ENCODE measurements at regions not wholly inside any gene's neighbourhood (a gene's known extent, or its start where the extent isn't known, plus 50 kb on each side); places are given as distances from the start of the nearest gene placed in this dataset.

DNA sequence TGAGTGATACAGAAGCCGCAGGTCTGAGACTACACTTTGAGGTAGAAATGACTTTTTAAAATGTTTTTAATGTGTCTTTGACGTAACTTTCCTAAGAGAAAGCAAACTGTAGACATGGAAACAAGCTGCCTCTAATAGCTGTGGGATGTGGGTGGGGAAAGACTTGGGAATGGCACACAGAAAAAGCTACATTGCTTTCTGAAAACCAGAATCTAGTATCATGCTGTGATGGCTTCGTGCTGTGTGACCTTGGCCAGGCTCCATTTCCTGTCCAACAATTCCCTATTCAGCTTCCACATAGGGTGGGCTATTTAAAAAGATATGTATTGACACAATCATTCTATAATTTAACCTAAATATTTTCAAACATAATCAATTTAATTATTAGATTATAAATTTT lies 909.1 kb downstream of the NCAM2 start:
- 95 to 98% methylated on average over 3 of the region's 3 CpGs for WGBS, 2 experiments
- H3K9me3 ChIP-seq (ENCODE audit: control insufficient read depth, low read length), result no peaks in the 10 kb centered on the region

DNA sequence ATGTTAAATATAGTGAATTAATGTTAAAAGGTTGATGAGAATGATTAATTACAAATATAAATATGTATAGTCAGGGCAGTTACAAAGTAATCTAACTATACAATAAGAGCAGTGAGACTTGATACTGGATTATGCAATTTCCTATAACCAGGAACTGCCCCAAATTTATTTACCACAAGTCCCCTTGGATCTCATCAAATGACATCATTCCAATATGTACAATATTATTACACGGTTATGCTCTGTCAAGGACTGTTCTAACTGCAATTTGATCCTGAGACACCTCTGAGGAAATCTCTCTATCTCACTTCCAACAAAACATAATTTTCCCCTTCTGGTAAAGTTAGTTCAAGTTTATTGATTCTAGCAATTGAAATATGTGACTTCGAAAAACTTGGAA lies 917.6 kb downstream of the NCAM2 start:
- H3K27me3 ChIP-seq (ENCODE audit: control insufficient read depth, insufficient read depth, low read length, poor library complexity, severe bottlenecking), result no peaks in the 10 kb centered on the region
- no peak overlapping the region for H3K4me3 ChIP-seq (ENCODE audit: insufficient read depth, low read depth, low read length)
- no peaks in the 10 kb centered on the region for H3K9me3 ChIP-seq (ENCODE audit: control insufficient read depth, low read length)
- H3K27ac ChIP-seq (ENCODE audit: insufficient read depth, low read depth, low read length, poor library complexity, severe bottlenecking), result no peak overlapping the region
- no peaks in the 10 kb centered on the region for H3K4me1 ChIP-seq (ENCODE audit: control insufficient read depth, insufficient read depth, low read length)
- no peaks in the 10 kb centered on the region for H3K36me3 ChIP-seq (ENCODE audit: control insufficient read depth, insufficient read depth, low read length)
- WGBS, 2 experiments, result 47 to 100% methylated on average over 1 to 2 of the region's 2 CpGs

More for the DNA sequence above, 909.1 kb downstream of the NCAM2 start:
- H3K4me1 ChIP-seq (ENCODE audit: control insufficient read depth, insufficient read depth, low read length), result no peaks in the 10 kb centered on the region
- no peak overlapping the region for H3K4me3 ChIP-seq (ENCODE audit: insufficient read depth, low read depth, low read length)
- H3K27me3 ChIP-seq (ENCODE audit: control insufficient read depth, insufficient read depth, low read length, poor library complexity, severe bottlenecking), result no peaks in the 10 kb centered on the region
- no peak overlapping the region for H3K27ac ChIP-seq (ENCODE audit: insufficient read depth, low read depth, low read length, poor library complexity, severe bottlenecking)
- H3K36me3 ChIP-seq (ENCODE audit: control insufficient read depth, insufficient read depth, low read length), result no peaks in the 10 kb centered on the region

DNA sequence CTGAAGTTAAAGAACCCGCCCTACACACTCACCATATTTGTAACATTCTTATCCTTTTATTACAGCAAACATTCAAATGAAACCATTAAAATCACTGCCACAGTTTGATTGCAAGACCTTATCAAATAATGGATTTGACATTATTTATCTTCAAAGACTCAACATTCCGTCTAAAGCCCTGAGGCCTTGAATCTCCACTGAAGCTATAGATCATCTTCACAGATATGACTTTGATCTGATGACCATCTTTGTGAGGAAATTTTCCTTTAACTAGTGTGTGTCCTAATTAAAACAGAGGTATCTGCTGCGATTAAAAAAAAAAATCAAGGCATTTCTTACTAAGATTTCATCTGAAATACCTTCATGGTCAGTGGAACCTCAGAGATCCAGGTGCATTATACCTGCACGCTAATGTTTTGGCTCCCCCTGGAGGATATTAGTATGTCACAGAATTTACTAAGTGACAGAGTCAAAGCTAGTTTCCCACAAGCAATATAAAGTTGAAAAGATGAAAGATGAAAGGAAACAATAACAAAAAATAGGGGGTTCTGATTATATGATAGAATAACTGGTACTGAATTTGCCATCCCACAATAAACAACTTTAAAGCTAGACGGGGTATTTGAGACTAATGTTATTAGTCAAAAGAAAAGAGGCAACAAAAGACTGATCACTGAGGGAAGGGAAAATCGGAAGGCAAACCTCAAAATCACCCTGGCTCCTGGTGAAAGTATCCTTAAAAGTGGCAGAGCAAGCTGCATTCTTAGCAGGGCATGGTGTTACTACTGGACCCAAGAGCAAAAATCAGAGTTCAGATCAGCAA lies 923.4 kb downstream of the NCAM2 start:
- Histone ChIP-seq H3K4me1 (ENCODE audit: control insufficient read depth, insufficient read depth, low read length) (no peaks in the 10 kb centered on the region), H3K27me3 (ENCODE audit: control insufficient read depth, insufficient read depth, low read length, poor library complexity, severe bottlenecking) (no peaks in the 10 kb centered on the region), H3K27ac (ENCODE audit: insufficient read depth, low read depth, low read length, poor library complexity, severe bottlenecking) (no peak overlapping the region), H3K9me3 (ENCODE audit: control insufficient read depth, low read length) (no peaks in the 10 kb centered on the region), H3K36me3 (ENCODE audit: control insufficient read depth, insufficient read depth, low read length) (no peaks in the 10 kb centered on the region), H3K4me3 (ENCODE audit: insufficient read depth, low read depth, low read length) (no peak overlapping the region)
- WGBS, 2 experiments, result 51 to 53% methylated on average over 6 of the region's 6 CpGs

DNA sequence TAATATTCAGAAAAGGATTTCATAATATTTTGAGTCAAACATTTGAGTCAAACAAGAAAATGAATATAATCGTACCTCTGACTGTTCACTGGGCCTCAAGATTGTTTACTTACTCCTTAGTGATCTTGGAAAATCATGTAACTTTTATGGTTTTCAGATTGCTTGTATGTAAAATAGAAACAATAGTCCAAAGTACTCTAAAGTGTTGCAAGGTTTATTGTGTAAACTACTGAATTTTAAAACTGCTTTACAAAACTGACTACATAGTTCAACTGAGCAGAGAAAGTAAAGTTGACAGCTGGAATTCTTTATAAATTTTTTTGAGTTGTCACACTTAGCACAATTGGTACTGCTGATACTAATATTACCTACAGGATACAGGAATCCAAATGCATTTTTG lies 931.0 kb downstream of the NCAM2 start:
- no peaks in the 10 kb centered on the region for H3K27me3 ChIP-seq (ENCODE audit: control insufficient read depth, insufficient read depth, low read length, poor library complexity, severe bottlenecking)
- 100% methylated on average over 1 of the region's 1 CpG for WGBS, 2 experiments
- H3K4me1 ChIP-seq (ENCODE audit: control insufficient read depth, insufficient read depth, low read length), result no peaks in the 10 kb centered on the region
- no peaks in the 10 kb centered on the region for H3K36me3 ChIP-seq (ENCODE audit: control insufficient read depth, insufficient read depth, low read length)
- no peak overlapping the region for H3K27ac ChIP-seq (ENCODE audit: insufficient read depth, low read depth, low read length, poor library complexity, severe bottlenecking)
- H3K9me3 ChIP-seq (ENCODE audit: control insufficient read depth, low read length), result no peaks in the 10 kb centered on the region
- H3K4me3 ChIP-seq (ENCODE audit: insufficient read depth, low read depth, low read length), result no peak overlapping the region

DNA sequence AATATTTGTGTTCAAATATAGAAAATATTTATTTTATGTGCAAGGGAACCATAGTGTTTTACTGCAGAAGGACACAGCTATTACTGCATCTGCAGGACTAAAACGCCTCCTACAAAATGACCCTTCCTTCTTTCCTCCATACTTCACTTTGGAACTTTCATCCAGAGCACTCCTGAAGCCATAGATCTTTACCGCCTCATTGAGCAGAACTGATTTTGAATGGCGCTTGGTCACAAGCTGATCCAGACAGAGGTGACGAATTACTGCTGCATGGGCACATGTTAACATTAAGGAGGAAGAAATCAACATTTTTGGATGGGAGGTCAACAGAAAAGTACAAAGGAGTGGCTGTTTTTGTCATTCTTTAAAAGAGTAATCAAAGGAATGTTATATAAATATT lies 931.6 kb downstream of the NCAM2 start:
- Histone ChIP-seq H3K4me3 (ENCODE audit: insufficient read depth, low read depth, low read length) (no peak overlapping the region), H3K27ac (ENCODE audit: insufficient read depth, low read depth, low read length, poor library complexity, severe bottlenecking) (no peak overlapping the region), H3K4me1 (ENCODE audit: control insufficient read depth, insufficient read depth, low read length) (no peaks in the 10 kb centered on the region), H3K27me3 (ENCODE audit: control insufficient read depth, insufficient read depth, low read length, poor library complexity, severe bottlenecking) (no peaks in the 10 kb centered on the region), H3K36me3 (ENCODE audit: control insufficient read depth, insufficient read depth, low read length) (no peaks in the 10 kb centered on the region), H3K9me3 (ENCODE audit: control insufficient read depth, low read length) (no peaks in the 10 kb centered on the region)
- 91% methylated on average over 4 of the region's 4 CpGs for WGBS, 2 experiments

DNA sequence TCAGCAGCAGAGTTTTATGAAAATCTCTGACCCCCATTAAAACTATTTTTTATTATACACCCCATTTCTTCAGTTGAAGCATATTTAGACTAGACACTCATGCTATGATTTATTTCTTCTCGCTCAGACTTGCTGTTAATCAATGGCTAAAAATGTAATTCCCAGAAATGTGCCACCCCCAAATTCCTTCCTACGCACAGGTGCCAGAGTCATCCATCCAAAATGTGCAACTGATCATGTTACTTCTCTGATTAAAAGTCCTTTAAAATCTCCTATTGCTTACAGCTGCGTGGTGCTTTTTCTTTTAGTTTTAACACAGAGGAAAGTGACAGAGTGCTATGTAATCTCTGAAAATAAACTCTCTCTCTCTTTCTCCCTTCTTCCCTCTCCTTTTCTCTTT lies 954.4 kb downstream of the NCAM2 start:
- WGBS, 2 experiments, result 88 to 89% methylated on average over 3 of the region's 3 CpGs
- no peaks in the 10 kb centered on the region for H3K4me1 ChIP-seq (ENCODE audit: control insufficient read depth, insufficient read depth, low read length)
- H3K36me3 ChIP-seq (ENCODE audit: control insufficient read depth, insufficient read depth, low read length), result no peaks in the 10 kb centered on the region
- H3K27me3 ChIP-seq (ENCODE audit: control insufficient read depth, insufficient read depth, low read length, poor library complexity, severe bottlenecking), result no peaks in the 10 kb centered on the region
- H3K4me3 ChIP-seq (ENCODE audit: insufficient read depth, low read depth, low read length), result no peak overlapping the region
- no peak overlapping the region for H3K27ac ChIP-seq (ENCODE audit: insufficient read depth, low read depth, low read length, poor library complexity, severe bottlenecking)
- H3K9me3 ChIP-seq (ENCODE audit: control insufficient read depth, low read length), result no peaks in the 10 kb centered on the region

DNA sequence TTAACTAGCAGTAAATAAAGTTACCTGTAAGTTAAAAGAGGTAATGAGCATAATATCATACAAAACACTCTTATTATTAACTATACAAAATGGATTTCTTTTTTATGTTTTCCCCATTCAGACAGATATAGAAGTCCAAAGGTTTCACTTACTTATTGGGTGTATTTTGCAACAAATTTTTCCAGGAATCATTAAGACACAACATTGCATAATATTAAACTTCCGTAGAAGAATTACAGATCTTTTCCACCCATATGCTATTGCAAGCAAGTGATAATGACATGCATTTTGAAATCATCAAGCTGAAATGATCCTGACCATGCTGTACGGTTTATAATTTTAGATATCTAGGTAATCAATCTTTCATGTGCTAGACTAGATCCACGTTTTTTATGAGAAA lies 957.0 kb downstream of the NCAM2 start:
- no peaks in the 10 kb centered on the region for H3K27me3 ChIP-seq (ENCODE audit: control insufficient read depth, insufficient read depth, low read length, poor library complexity, severe bottlenecking)
- no peaks in the 10 kb centered on the region for H3K9me3 ChIP-seq (ENCODE audit: control insufficient read depth, low read length)
- H3K4me1 ChIP-seq (ENCODE audit: control insufficient read depth, insufficient read depth, low read length), result no peaks in the 10 kb centered on the region
- no peak overlapping the region for H3K4me3 ChIP-seq (ENCODE audit: insufficient read depth, low read depth, low read length)
- 96 to 100% methylated on average over 3 of the region's 3 CpGs for WGBS, 2 experiments
- H3K36me3 ChIP-seq (ENCODE audit: control insufficient read depth, insufficient read depth, low read length), result no peaks in the 10 kb centered on the region
- no peak overlapping the region for H3K27ac ChIP-seq (ENCODE audit: insufficient read depth, low read depth, low read length, poor library complexity, severe bottlenecking)

DNA sequence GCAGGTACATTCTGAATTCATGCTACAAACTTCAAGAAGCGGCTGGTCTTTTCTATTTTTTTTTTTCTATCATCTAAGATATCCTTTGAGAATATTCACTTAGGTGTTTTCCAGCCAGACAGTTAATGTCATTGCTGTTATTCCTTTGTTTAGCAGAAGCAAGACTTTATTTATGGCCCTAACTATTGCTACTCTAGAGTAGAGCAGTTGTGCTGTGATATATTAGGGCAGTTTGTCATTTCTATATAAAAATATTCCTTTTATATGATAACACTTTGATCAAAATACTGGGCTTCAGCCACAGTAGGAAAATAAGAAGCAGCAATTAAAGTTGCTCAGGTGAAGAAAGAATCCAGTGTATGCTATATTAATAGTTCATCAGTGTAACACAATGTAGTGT lies 959.3 kb downstream of the NCAM2 start:
- no peaks in the 10 kb centered on the region for H3K9me3 ChIP-seq (ENCODE audit: control insufficient read depth, low read length)
- no peaks in the 10 kb centered on the region for H3K4me1 ChIP-seq (ENCODE audit: control insufficient read depth, insufficient read depth, low read length)
- H3K36me3 ChIP-seq (ENCODE audit: control insufficient read depth, insufficient read depth, low read length), result no peaks in the 10 kb centered on the region
- H3K27me3 ChIP-seq (ENCODE audit: control insufficient read depth, insufficient read depth, low read length, poor library complexity, severe bottlenecking), result no peaks in the 10 kb centered on the region
- no peak overlapping the region for H3K4me3 ChIP-seq (ENCODE audit: insufficient read depth, low read depth, low read length)
- no peak overlapping the region for H3K27ac ChIP-seq (ENCODE audit: insufficient read depth, low read depth, low read length, poor library complexity, severe bottlenecking)
- WGBS, 2 experiments, result 100% methylated on average over 1 of the region's 1 CpG

DNA sequence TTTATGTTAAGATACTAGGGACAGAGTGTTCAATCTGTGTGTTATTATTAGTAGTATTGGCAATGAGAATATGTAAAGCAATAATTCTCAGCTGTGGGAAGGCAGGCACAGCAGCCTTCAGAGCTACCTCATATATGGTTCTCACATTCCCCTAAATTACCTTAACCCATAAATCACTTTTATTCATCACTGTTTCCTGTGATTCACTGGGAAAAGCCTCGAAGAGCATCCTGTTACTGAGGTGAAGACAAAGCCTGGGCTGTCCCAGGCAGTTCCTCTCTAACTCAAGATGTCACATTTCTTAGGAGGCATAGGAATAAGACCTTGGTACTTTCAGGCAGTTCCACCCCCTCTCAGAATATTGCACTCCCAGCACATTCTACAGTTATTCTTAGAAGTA lies 965.7 kb downstream of the NCAM2 start:
- Histone ChIP-seq H3K27ac (ENCODE audit: insufficient read depth, low read depth, low read length, poor library complexity, severe bottlenecking) (no peak overlapping the region), H3K4me3 (ENCODE audit: insufficient read depth, low read depth, low read length) (no peak overlapping the region), H3K4me1 (ENCODE audit: control insufficient read depth, insufficient read depth, low read length) (no peaks in the 10 kb centered on the region), H3K9me3 (ENCODE audit: control insufficient read depth, low read length) (no peaks in the 10 kb centered on the region), H3K27me3 (ENCODE audit: control insufficient read depth, insufficient read depth, low read length, poor library complexity, severe bottlenecking) (no peaks in the 10 kb centered on the region), H3K36me3 (ENCODE audit: control insufficient read depth, insufficient read depth, low read length) (no peaks in the 10 kb centered on the region)
- 79 to 86% methylated on average over 1 of the region's 1 CpG for WGBS, 2 experiments

DNA sequence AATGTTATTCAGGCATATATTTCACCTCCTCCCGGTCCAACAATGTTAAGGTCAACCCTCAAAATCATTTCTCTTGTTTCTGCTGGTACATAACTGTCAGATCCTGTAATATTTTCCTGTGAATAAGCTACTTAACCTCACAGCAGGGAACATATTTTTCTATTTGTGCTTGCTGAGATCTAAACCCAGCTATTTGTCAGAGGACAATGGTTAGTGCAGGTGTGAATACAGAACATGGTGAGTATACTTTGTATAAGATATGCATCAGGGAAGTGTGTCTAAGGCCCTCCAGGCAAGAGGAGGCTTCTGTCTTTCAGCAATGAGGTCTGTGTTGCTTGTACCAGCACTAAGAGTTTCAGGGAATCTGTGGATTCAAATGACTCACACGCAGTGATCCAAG lies 970.6 kb downstream of the NCAM2 start:
- Histone ChIP-seq H3K27ac (ENCODE audit: insufficient read depth, low read depth, low read length, poor library complexity, severe bottlenecking) (no peak overlapping the region), H3K4me3 (ENCODE audit: insufficient read depth, low read depth, low read length) (no peak overlapping the region), H3K9me3 (ENCODE audit: control insufficient read depth, low read length) (no peaks in the 10 kb centered on the region), H3K36me3 (ENCODE audit: control insufficient read depth, insufficient read depth, low read length) (no peaks in the 10 kb centered on the region), H3K4me1 (ENCODE audit: control insufficient read depth, insufficient read depth, low read length) (no peaks in the 10 kb centered on the region), H3K27me3 (ENCODE audit: control insufficient read depth, insufficient read depth, low read length, poor library complexity, severe bottlenecking) (no peaks in the 10 kb centered on the region)
- 83 to 91% methylated on average over 2 of the region's 2 CpGs for WGBS, 2 experiments

Measured in ectodermal cell (in vitro differentiated cells).